Neuron (in vitro differentiated cells): ENCODE measurements at regions not wholly inside any gene's neighbourhood (a gene's known extent, or its start where the extent isn't known, plus 50 kb on each side); places are given as distances from the start of the nearest gene placed in this dataset.

ENCODE experiments used
- H2AFZ ChIP-seq: one replicate; pipeline ENCODE4 v1.6.1; 2013; ENCODE audit warnings: low read depth, mild to moderate bottlenecking, inconsistent platforms, low read length, moderate library complexity
- H3K27me3 ChIP-seq: one replicate; pipeline ENCODE4 v1.6.1; 2013; ENCODE audit warnings: low read length; ENCODE audit not compliant: insufficient read depth
- H3K36me3 ChIP-seq: one replicate; pipeline ENCODE4 v1.6.1; 2013; ENCODE audit warnings: low read length; ENCODE audit not compliant: insufficient read depth
- H3K4me1 ChIP-seq: one replicate; pipeline ENCODE4 v1.6.1; 2013; ENCODE audit warnings: low read length; ENCODE audit not compliant: insufficient read depth
- H3K4me3 ChIP-seq: 2 replicates; pipeline ENCODE4 v1.5.1; 2013; ENCODE audit warnings: mild to moderate bottlenecking, low read length, moderate library complexity
- H3K9me3 ChIP-seq: one replicate; pipeline ENCODE4 v1.6.1; 2013; ENCODE audit warnings: low read length

DNA sequence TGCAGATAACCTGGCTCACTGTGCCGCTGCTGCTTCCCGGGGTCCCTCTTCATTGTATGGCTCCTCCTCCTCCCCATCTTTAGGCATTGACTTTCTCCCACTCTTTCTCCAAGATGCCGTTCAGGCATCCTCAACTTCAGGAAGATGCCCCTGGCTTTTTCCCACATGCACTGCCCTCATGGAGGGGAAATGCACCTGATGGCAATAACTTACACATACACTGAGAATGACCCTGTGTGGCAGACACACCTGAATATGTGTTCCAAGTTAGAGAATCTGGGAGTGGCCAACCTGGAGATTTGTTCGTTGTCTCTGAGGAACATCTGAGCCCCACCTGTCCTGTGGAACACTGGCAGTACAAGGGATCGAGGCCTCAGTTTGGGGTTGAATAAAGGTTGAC is 273.9 kb upstream of the CHD6 start:
- Histone ChIP-seq H3K27me3 (no peaks in the 10 kb centered on the region), H3K4me1 (no peaks in the 10 kb centered on the region), H3K9me3 (no peaks in the 10 kb centered on the region), H3K36me3 (no peaks in the 10 kb centered on the region), H3K4me3 (no peak overlapping the region), H2AFZ (no peak overlapping the region)

DNA sequence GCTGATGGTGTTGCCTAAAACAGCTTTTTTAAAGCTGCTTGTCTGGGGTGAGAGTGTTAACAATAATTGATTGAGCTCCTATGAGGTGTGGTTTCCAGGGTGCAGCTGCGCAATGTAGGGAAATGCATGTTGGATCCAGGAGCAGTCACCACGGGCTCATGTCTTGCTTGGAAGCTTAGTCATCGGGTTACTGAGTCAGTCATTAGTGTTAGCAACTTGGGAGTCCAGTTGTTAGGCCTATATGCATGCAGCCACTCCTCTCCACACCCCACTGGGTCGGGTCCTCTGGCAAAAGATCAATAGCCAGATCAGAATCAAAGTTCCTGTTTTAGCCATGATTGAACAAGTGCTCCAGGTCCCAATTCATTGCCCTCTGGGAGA is 271.7 kb upstream of the CHD6 start:
- Histone ChIP-seq H2AFZ (no peak overlapping the region), H3K27me3 (no peaks in the 10 kb centered on the region), H3K9me3 (no peaks in the 10 kb centered on the region), H3K36me3 (no peaks in the 10 kb centered on the region), H3K4me1 (no peaks in the 10 kb centered on the region), H3K4me3 (no peak overlapping the region)

DNA sequence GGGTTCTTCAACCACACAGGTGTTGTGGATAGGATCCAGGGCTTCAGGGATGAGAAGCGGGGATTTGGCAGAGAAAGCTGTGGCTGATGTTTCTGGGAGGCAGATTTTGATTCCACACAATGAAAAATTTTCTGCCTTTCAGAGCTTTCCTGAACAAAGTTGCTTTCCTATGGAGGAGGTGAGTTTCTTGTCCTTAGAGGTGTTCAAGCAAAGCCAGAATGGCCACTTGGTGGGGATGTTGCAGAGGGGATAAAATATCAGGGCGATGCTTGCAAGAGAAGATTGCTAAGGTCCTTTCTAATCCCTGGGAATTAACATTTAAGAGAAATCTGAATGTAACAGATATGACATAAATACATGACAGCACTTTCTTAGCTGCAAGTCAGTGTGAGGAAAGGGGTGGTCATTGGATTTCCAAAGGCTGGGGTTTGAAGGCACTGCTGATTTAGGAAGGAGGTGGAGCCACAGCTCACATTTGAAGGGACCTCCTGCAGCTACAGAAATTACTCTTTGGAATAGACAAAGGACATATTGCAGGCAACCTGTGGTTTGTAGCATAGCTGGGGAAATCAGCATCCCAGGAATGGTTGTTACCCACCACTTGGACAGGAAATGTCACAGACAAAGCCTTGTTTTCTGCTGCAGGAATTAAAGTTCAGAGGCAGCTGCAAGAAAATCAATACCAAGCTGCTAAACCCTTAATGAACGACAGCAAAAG is 271.1 kb upstream of the CHD6 start:
- Histone ChIP-seq H3K9me3 (no peaks in the 10 kb centered on the region), H3K4me1 (no peaks in the 10 kb centered on the region), H3K36me3 (no peaks in the 10 kb centered on the region), H2AFZ (no peak overlapping the region), H3K27me3 (no peaks in the 10 kb centered on the region), H3K4me3 (no peak overlapping the region)

DNA sequence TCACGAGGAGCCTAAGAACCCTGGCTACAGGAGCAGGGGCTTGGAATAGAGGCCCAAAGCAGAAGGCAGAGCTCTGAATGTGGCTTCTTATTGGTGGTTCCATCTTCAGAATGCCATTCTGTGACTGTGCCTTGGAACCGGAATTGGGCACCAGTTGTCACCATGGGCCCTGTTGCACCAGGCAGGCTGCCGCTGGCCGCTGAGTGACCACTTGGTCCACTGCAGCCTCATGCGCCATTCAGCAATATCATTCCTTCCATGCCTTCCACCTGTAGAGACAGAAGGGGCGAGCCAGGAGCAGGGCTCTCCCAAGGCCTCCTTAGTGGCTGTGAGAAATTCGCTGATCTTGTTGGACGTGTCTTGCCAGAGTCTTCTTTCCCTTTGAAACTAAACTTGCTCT is 270.3 kb upstream of the CHD6 start:
- Histone ChIP-seq H3K4me1 (no peaks in the 10 kb centered on the region), H2AFZ (no peak overlapping the region)

DNA sequence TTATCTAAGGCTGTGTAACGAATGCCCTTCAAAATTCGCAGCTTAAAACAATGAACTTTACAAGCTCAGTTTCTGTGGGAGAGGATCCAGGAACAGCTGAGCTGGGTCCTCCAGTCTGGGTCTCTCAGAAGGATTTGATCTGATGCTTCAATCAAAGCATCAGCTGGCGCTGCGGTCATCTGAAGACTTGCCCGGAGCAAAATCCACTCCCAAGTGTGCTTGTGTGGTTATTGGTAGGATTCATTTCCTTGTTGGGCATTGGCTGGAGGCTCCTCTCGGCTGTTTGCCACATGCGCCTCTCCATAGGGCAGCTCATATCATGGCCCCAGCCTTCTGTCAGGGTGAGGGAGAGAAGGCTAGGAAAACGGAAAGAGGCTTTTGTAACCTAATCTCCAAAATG is 269.3 kb upstream of the CHD6 start:
- Histone ChIP-seq H2AFZ (no peak overlapping the region), H3K27me3 (no peaks in the 10 kb centered on the region), H3K9me3 (no peaks in the 10 kb centered on the region), H3K4me3 (no peak overlapping the region), H3K36me3 (no peaks in the 10 kb centered on the region), H3K4me1 (no peaks in the 10 kb centered on the region)

More for the DNA sequence above, 270.3 kb upstream of the CHD6 start:
- Histone ChIP-seq H3K4me3 (no peak overlapping the region), H3K27me3 (no peaks in the 10 kb centered on the region), H3K9me3 (no peaks in the 10 kb centered on the region), H3K36me3 (no peaks in the 10 kb centered on the region)

DNA sequence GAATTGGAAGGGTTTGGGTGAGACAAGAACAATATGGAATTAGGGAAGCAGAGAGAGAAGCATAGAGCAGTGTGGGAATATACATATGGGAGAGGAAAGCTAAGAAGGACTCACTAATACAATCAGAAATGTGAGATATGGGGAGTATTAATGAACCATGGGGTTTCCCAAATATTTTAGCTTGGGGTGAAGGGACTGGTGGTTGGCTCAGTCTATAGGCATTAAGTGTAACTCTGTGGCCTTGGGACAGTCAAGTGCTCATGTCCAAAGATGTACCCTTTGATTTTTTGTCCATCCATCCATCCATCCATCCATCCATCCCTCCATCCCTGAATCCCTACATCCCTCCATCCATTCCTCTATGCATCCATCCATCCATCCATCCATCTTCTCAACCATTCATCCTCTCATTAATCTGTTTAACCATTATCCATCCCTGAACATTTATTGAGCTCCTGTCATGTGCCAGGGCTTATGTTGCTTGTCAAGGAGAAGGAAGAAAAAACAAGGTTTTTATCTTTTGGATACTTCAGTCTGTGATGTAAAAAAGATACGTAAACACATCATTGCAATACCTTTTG is 263.4 kb upstream of the CHD6 start:
- no peaks in the 10 kb centered on the region for H3K27me3 ChIP-seq
- no peaks in the 10 kb centered on the region for H3K4me1 ChIP-seq
- H3K4me3 ChIP-seq = no peak overlapping the region

DNA sequence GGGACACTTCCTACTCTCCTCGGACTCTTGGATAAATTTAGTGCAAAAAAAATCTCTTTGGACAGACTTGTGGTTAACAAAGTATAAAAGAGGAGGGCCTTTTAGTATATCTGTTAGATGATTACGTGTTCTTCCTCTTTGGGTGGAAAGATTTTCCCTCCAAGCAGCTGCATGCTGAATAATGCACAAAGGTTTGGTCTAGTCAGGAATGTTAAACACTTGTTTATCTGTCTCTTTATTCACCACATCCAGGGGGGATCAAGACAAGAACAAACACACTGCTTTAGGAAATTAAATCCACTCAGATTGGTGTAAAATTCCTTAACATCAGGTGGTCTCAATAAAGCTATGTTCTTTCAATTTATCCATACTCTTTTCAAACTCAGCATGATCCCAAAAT is 260.9 kb upstream of the CHD6 start:
- Histone ChIP-seq H3K27me3 (no peaks in the 10 kb centered on the region), H2AFZ (no peak overlapping the region), H3K4me1 (no peaks in the 10 kb centered on the region), H3K4me3 (no peak overlapping the region), H3K36me3 (no peaks in the 10 kb centered on the region), H3K9me3 (no peaks in the 10 kb centered on the region)

More for the DNA sequence above, 263.4 kb upstream of the CHD6 start:
- Histone ChIP-seq H3K36me3 (no peaks in the 10 kb centered on the region), H2AFZ (no peak overlapping the region), H3K9me3 (no peaks in the 10 kb centered on the region)

DNA sequence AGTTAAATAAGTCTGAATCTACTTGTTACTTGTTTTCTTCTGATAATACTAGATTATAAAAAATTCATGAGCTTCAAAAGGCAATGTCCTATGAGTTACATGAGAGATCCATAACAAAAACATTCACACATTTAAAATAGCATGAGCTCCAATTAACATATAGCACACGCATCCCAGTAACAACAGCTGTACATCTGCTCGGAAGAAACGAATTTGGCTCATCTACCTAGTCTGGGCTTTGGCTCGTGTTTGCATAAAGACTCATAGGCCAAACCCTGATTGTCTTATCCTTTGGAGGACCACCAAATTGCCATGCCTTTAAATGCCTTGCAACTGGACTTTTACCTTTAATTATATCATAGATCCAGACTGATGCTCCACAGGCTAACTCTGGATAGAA is 259.7 kb upstream of the CHD6 start:
- Histone ChIP-seq H3K9me3 (no peaks in the 10 kb centered on the region), H3K4me3 (no peak overlapping the region), H3K4me1 (no peaks in the 10 kb centered on the region), H3K36me3 (no peaks in the 10 kb centered on the region), H2AFZ (no peak overlapping the region), H3K27me3 (no peaks in the 10 kb centered on the region)

DNA sequence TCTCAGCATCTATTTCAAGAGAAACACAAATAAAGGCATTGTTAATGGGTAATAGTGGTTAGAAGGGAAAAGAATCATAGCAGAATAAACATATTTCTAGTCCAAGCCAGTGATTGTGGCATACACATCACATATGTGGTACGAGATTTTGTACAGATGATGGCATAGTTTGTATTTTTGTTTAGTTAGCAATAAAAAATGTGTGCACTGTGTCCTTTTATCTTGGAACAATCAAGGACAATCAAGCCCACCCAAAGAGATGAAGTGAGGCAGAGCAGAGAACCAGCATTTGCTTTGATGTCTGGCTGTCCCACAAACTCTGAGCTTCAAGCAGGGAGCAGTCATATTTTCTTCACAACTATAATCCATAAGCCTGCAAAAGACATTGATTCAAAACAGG is 256.5 kb upstream of the CHD6 start:
- Histone ChIP-seq H3K4me1 (no peaks in the 10 kb centered on the region), H3K27me3 (no peaks in the 10 kb centered on the region), H3K9me3 (no peaks in the 10 kb centered on the region), H3K36me3 (no peaks in the 10 kb centered on the region), H2AFZ (no peak overlapping the region), H3K4me3 (no peak overlapping the region)

DNA sequence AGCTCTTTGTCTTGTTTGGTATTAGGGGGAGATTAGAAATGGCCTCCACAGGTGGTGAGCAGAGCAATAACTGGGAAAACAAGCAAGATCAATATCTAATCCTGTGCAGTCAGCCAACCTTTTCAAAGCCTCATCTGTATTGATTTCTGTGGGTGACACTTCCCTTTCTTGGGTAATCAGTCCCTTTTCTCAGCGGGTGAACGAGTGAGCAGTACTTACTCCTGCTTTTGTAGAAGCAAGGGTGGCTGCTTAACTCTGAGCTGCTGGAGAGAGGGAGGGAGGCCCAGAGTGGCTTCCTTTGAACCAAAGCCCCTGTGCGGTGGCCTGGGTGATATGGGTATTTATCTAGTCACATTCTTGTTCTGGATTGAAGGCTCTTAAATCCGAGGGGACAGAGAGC is 254.8 kb upstream of the CHD6 start:
- H3K36me3 ChIP-seq = no peaks in the 10 kb centered on the region
- no peaks in the 10 kb centered on the region for H3K27me3 ChIP-seq
- no peaks in the 10 kb centered on the region for H3K4me1 ChIP-seq

DNA sequence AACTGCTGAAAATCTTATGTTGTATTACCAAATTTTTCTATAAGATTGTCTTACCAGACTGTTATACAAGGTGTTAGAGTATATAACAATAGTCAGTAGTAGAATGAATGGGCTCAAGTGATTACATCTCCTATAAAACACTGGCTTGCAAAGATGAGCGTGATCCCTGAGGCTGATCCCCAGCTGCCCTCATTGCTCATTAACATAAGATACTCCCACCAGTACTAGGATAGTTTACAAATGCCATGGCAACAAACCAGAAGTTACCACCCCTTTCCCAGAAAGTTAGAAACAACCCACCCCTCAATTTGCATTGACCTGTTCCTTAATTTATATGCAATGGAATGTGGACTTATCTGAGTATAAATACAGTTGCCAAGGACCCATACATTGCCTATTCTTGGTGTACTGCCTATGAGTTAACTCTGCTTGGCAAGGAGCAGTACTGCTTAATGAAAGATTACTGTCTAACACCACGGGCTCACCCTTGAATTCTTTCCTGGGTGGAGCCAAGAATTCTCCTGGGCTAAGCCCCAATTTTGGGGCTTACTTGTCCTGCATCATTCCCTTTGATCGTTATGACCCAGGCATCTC is 252.8 kb upstream of the CHD6 start:
- Histone ChIP-seq H2AFZ (no peak overlapping the region), H3K27me3 (no peaks in the 10 kb centered on the region), H3K4me3 (no peak overlapping the region), H3K36me3 (no peaks in the 10 kb centered on the region), H3K4me1 (no peaks in the 10 kb centered on the region), H3K9me3 (no peaks in the 10 kb centered on the region)

More for the DNA sequence above, 254.8 kb upstream of the CHD6 start:
- no peak overlapping the region for H3K4me3 ChIP-seq
- H3K9me3 ChIP-seq = no peaks in the 10 kb centered on the region
- H2AFZ ChIP-seq = no peak overlapping the region

DNA sequence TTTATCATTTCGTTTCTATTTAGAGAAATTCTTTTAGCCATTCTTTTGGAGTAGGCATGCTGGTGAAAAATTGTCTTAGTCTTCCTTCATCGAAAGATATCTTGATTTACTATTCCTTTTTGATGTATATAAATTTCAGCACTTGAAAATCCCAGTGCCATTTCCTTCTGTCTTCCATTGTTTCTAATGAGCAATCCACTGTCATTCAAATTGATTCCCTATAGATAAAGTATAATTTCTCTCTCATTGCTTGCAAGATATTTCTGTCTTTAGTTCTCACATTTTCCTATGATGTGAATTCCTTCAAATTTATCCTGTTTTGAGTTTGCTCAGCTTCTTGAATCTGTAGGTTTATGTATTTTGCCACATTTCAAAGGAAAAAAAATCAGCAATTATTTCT is 251.1 kb upstream of the CHD6 start:
- Histone ChIP-seq H3K36me3 (no peaks in the 10 kb centered on the region), H3K27me3 (no peaks in the 10 kb centered on the region), H3K4me1 (no peaks in the 10 kb centered on the region), H2AFZ (no peak overlapping the region), H3K9me3 (no peaks in the 10 kb centered on the region), H3K4me3 (no peak overlapping the region)

DNA sequence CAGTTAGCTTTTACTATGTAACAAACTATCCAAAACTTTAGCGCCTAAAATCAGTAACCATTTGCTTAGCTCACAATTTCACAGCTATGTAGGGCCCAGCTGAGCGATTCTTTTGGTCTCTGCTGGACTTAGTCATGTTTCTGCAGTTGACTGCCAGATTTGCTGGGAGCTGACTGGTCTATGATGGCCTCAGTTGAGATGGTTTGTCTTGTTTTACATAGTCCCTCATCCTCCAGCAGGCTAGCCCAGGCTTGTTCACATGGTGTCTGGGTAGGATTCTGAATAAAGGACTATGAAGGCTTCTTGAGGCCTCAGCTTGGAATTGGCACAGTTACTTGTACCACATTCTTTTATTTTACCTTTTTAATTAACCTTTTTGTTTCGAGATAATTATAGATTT is 247.8 kb upstream of the CHD6 start:
- Histone ChIP-seq H3K9me3 (no peaks in the 10 kb centered on the region), H3K27me3 (no peaks in the 10 kb centered on the region), H2AFZ (no peak overlapping the region)

More for the DNA sequence above, 247.8 kb upstream of the CHD6 start:
- H3K4me3 ChIP-seq = no peak overlapping the region
- H3K4me1 ChIP-seq = no peaks in the 10 kb centered on the region
- no peaks in the 10 kb centered on the region for H3K36me3 ChIP-seq
